Gastroesophageal sphincter (tissue), 3 donors: ENCODE measurements at regions not wholly inside any gene's neighbourhood (a gene's known extent, or its start where the extent isn't known, plus 50 kb on each side); places are given as distances from the start of the nearest gene placed in this dataset.

Experiments used
- CTCF ChIP-seq, 4 experiments: fragments of 200-600 bp in 2 of 4; fragments of 450-650 bp in 2 of 4; sonication (generic) in 1 of 4; IDR thresholded peaks; one replicate each; pipeline ENCODE4 v1.5.1; 2017 to 2019; ENCODE audit warnings: antibody characterized with exemption in 4 of 4, mild to moderate bottlenecking in 2 of 4, moderate library complexity in 2 of 4
- EP300 ChIP-seq: sonication (generic); formaldehyde crosslinking; IDR thresholded peaks from one replicate; pipeline ENCODE4 v1.6.1; 2017; ENCODE audit warnings: antibody characterized with exemption, mild to moderate bottlenecking
- POLR2AphosphoS5 ChIP-seq: sonication (generic); formaldehyde crosslinking; IDR thresholded peaks from one replicate; pipeline ENCODE4 v1.6.1; 2017; ENCODE audit warnings: antibody characterized with exemption

DNA sequence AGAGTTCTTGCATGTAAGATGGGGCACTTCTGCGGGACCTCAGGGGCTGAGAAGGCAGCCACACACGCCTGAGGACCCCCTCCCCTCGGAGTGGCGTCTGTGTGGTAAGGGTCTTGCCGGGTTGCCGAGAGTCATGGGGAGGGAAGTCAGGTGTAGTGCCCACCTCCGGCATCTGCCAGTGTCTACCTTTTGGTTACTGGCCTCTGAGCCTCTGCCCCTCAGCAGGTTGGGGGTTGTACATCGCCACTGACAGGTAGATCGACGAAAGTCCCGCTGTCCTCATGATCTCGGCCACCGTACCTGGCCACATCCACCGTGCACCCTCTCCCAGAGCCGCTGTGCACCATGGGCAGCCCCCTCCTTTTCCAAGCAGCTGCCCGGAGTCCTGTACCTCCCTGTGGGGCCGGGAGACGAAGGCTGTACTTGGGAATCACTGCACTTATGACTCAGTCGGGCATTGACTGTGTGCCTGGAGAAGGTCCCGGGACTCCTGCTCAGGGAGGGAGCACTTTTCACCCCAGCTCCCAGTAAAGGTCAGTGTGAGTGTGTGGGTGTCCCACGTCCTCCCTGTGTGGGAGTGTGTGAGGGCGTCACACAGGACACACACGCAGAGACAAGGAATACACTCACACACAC lies 332.4 kb upstream of the MYT1L start:
- TF ChIP-seq POLR2AphosphoS5 = no peak
- TF ChIP-seq CTCF (IDR thresholded peaks at IDR 0.05) = no peak
- no peak for TF ChIP-seq EP300
